GM18505 (cell line): ENCODE measurements at regions not wholly inside any gene's neighbourhood (a gene's known extent, or its start where the extent isn't known, plus 50 kb on each side); places are given as distances from the start of the nearest gene placed in this dataset.

Experiments used
- ATAC-seq: cut with Tn5 transposase; IDR thresholded peaks from one replicate; pipeline ENCODE4 v1.9.1; 2021; ENCODE audit not compliant: unreplicated experiment
- POLR2A ChIP-seq: IDR thresholded peaks from 4 replicates; pipeline ENCODE4 v1.6.1; 2011; ENCODE audit warnings: borderline replicate concordance; ENCODE audit not compliant: insufficient read depth, insufficient read length; ENCODE audit errors: extremely low read depth

GRCh38 chr5:141783005-141783946 is 94.9 kb downstream of the PCDH1 start:
- no peak for TF ChIP-seq POLR2A
- no peak for ATAC-seq

GRCh38 chr5:141781910-141782309 is 96.3 kb downstream of the PCDH1 start:
- TF ChIP-seq POLR2A, result no peak
- ATAC-seq, result no peak

GRCh38 chr5:141780952-141781781 is 97.0 kb downstream of the PCDH1 start:
- no peak for TF ChIP-seq POLR2A
- peak; percentile 48 for ATAC-seq

- no peak for ATAC-seq
- no peak for TF ChIP-seq POLR2A
Observed at GRCh38 chr5:141780240-141780951, 97.8 kb downstream of the PCDH1 start.

GRCh38 chr5:141779503-141779973 is 97.5 kb upstream of the ARAP3 start:
- TF ChIP-seq POLR2A, result no peak
- ATAC-seq, result no peak

GRCh38 chr5:141778683-141779082 is 96.7 kb upstream of the ARAP3 start:
- TF ChIP-seq POLR2A, result no peak
- ATAC-seq, result no peak

GRCh38 chr5:141778206-141778605 is 96.2 kb upstream of the ARAP3 start:
- no peak for ATAC-seq
- TF ChIP-seq POLR2A, result no peak

GRCh38 chr5:141777711-141778110 is 95.7 kb upstream of the ARAP3 start:
- no peak for ATAC-seq
- TF ChIP-seq POLR2A, result no peak

GRCh38 chr5:141777130-141777529 is 95.1 kb upstream of the ARAP3 start:
- no peak for ATAC-seq
- TF ChIP-seq POLR2A, result no peak

- no peak for TF ChIP-seq POLR2A
- ATAC-seq, result no peak
Observed at GRCh38 chr5:141773779-141774562, 91.9 kb upstream of the ARAP3 start.

GRCh38 chr5:141772281-141772680 is 90.3 kb upstream of the ARAP3 start:
- no peak for ATAC-seq
- no peak for TF ChIP-seq POLR2A

GRCh38 chr5:141771562-141771961 is 89.5 kb upstream of the ARAP3 start:
- ATAC-seq, result no peak
- TF ChIP-seq POLR2A, result no peak

GRCh38 chr5:141771031-141771430 is 89.0 kb upstream of the ARAP3 start:
- no peak for ATAC-seq
- no peak for TF ChIP-seq POLR2A

- no peak for ATAC-seq
Observed at GRCh38 chr5:141769671-141770070, 87.6 kb upstream of the ARAP3 start.

More at GRCh38 chr5:141769671-141770070, 87.6 kb upstream of the ARAP3 start:
- no peak for TF ChIP-seq POLR2A
